ENCODE measurements at regions not wholly inside any gene's neighbourhood (a gene's known extent, or its start where the extent isn't known, plus 50 kb on each side); places are given as distances from the start of the nearest gene placed in this dataset.

DNA sequence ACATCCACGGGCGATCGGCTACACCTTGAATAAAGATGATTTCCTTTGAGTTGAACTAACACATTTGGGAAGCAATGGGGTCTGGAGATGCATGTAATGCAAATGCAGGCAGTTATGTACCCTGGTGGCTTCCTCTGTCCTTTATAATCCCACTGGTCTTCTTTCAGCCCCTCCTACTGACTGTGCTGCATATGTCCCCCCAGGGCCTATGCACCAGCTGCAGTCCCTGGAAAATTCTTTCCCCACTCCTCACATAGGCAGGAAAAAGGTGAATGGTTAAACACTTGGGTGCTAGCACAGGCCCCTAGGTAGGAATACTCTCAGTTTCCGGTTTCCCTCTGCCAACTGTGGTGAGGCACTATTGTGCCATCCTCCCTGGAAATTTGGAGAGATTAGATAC lies 294.8 kb upstream of the SOX5 start:
- no peak for DNase-seq (ENCODE audit: low spot score, unreplicated experiment)
- Mint-ChIP-seq H3K9me3 (ENCODE audit: low read depth) (no peaks in the 10 kb centered on the region), H3K27ac (no peak overlapping the region), H3K4me3 (ENCODE audit: low read depth) (no peak overlapping the region), H3K36me3 (ENCODE audit: insufficient read depth) (no peaks in the 10 kb centered on the region), H3K4me1 (ENCODE audit: low read depth) (peaks cover 2% of the 10 kb centered on the region), H3K27me3 (no peaks in the 10 kb centered on the region)
- TF ChIP-seq, protein P1, sequence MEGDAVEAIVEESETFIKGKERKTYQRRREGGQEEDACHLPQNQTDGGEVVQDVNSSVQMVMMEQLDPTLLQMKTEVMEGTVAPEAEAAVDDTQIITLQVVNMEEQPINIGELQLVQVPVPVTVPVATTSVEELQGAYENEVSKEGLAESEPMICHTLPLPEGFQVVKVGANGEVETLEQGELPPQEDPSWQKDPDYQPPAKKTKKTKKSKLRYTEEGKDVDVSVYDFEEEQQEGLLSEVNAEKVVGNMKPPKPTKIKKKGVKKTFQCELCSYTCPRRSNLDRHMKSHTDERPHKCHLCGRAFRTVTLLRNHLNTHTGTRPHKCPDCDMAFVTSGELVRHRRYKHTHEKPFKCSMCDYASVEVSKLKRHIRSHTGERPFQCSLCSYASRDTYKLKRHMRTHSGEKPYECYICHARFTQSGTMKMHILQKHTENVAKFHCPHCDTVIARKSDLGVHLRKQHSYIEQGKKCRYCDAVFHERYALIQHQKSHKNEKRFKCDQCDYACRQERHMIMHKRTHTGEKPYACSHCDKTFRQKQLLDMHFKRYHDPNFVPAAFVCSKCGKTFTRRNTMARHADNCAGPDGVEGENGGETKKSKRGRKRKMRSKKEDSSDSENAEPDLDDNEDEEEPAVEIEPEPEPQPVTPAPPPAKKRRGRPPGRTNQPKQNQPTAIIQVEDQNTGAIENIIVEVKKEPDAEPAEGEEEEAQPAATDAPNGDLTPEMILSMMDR (IDR thresholded peaks at IDR 0.05; ENCODE audit: unreplicated experiment): no peak

DNA sequence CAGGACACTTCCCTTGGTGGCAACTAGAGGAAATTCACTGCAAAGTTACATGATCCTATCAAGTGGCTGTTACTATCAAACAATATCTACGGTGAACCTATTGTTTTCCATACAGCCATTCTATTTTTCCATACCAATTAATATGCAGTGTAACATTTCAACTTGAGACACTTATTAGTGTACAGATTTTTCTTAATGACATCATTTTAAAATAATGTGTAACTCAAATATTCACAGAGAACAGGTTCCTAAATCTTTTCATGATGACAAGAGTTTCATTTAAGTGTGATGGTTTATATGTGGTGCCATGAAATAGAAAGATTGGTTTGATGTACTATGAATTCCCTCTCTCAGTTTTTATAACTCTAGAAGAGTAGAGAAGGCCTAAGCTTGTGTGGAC lies 291.2 kb upstream of the SOX5 start:
- Mint-ChIP-seq H3K9me3 (ENCODE audit: low read depth) (no peaks in the 10 kb centered on the region), H3K27ac (no peak overlapping the region), H3K36me3 (ENCODE audit: insufficient read depth) (no peaks in the 10 kb centered on the region), H3K4me3 (ENCODE audit: low read depth) (no peak overlapping the region), H3K4me1 (ENCODE audit: low read depth) (peaks cover 2% of the 10 kb centered on the region), H3K27me3 (no peaks in the 10 kb centered on the region)
- TF ChIP-seq, protein P1 (IDR thresholded peaks at IDR 0.05; ENCODE audit: unreplicated experiment): no peak
- DNase-seq (ENCODE audit: low spot score, unreplicated experiment): no peak

- no peak for DNase-seq (ENCODE audit: low spot score, unreplicated experiment)
- Mint-ChIP-seq H3K9me3 (ENCODE audit: low read depth) (peaks cover 3% of the 10 kb centered on the region), H3K4me3 (ENCODE audit: low read depth) (no peak overlapping the region), H3K27me3 (no peaks in the 10 kb centered on the region), H3K36me3 (ENCODE audit: insufficient read depth) (no peaks in the 10 kb centered on the region), H3K27ac (no peak overlapping the region), H3K4me1 (ENCODE audit: low read depth) (peaks cover 9% of the 10 kb centered on the region)
- TF ChIP-seq, protein P1 (IDR thresholded peaks at IDR 0.05; ENCODE audit: unreplicated experiment): no peak
Measured at GRCh38 chr12:24233519-24234246, 284.2 kb upstream of the SOX5 start.

- H3K27me3 Mint-ChIP-seq: no peaks in the 10 kb centered on the region
- no peak overlapping the region for H3K4me3 Mint-ChIP-seq (ENCODE audit: low read depth)
- H3K27ac Mint-ChIP-seq: no peak overlapping the region
- TF ChIP-seq, protein P1 (IDR thresholded peaks at IDR 0.05; ENCODE audit: unreplicated experiment): no peak
- peaks cover 3% of the 10 kb centered on the region for H3K9me3 Mint-ChIP-seq (ENCODE audit: low read depth)
- DNase-seq (ENCODE audit: low spot score, unreplicated experiment): no peak
- no peaks in the 10 kb centered on the region for H3K36me3 Mint-ChIP-seq (ENCODE audit: insufficient read depth)
- peaks cover 9% of the 10 kb centered on the region for H3K4me1 Mint-ChIP-seq (ENCODE audit: low read depth)
Measured at GRCh38 chr12:24232531-24232930, 283.1 kb upstream of the SOX5 start.

DNA sequence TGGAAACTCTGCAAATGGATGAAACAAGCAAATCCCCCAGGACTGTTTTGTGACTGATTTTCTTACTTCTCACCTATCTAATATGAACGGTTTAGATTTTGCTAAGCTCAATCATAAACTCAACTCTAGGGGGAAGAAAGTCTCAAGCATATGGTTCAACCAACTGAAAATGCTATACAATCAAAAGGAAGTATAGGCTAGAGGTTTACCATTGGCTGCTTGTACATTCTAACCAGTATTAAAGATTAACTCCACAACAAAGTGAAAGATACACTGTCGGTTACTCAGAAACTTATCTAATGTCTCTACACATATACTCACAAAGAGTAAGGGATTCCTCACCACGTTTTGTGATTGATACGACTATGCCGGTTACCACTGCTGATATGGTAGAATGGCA lies 281.8 kb upstream of the SOX5 start:
- Mint-ChIP-seq H3K27ac (no peak overlapping the region), H3K4me1 (ENCODE audit: low read depth) (peaks cover 11% of the 10 kb centered on the region), H3K36me3 (ENCODE audit: insufficient read depth) (no peaks in the 10 kb centered on the region), H3K4me3 (ENCODE audit: low read depth) (no peak overlapping the region), H3K9me3 (ENCODE audit: low read depth) (peaks cover 3% of the 10 kb centered on the region), H3K27me3 (no peaks in the 10 kb centered on the region)
- DNase-seq (ENCODE audit: low spot score, unreplicated experiment): no peak
- TF ChIP-seq, protein P1 (IDR thresholded peaks at IDR 0.05; ENCODE audit: unreplicated experiment): no peak
